GM10248 (cell line): ENCODE measurements at regions not wholly inside any gene's neighbourhood (a gene's known extent, or its start where the extent isn't known, plus 50 kb on each side); places are given as distances from the start of the nearest gene placed in this dataset.

Source experiments
- CTCF ChIA-PET: fragments of 300-600 bp; sonication (Branson Sonifier 250); formaldehyde crosslinking; extraction: SDS; loops from one replicate; lab custom pipeline; 2021; ENCODE audit warnings: antibody characterized with exemption; lab: Yijun Ruan, JAX
- POLR2A ChIA-PET: fragments of 350-650 bp; sonication (Branson Sonifier 250); formaldehyde crosslinking; extraction: SDS; loops from one replicate; lab custom pipeline; 2020; ENCODE audit warnings: antibody characterized with exemption; lab: Yijun Ruan, JAX
- DNase-seq: peaks from one replicate; pipeline ENCODE4 v3.0.0; 2012; ENCODE audit errors: extremely low spot score
- TF ChIP-seq, protein P1 (sequence below): IDR thresholded peaks from 2 replicates; pipeline ENCODE4 v1.5.1; 2012; ENCODE audit warnings: mild to moderate bottlenecking, low read depth; ENCODE audit errors: extremely low read depth, missing control alignments, control extremely low read depth

DNA sequence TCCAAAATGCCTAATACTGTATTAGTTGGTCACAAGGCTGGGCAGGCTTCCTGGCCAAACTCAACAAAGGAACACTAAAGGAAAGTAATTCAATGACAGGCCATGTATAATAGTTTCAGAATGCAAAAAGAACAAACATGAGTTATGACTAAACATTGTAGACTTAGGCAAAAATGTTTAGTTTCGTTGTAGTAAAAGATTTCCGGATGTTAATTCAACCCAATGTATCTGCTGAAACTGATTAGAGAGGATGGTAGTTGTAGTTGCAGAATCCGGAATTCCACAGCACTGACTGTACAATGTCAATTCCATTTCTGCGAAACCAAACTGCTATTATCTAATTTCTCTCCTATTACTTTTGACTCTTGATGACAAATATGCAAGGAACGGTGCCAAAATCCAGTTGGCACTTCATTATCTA lies 117.9 kb upstream of the FST start:
- TF ChIP-seq, protein P1, sequence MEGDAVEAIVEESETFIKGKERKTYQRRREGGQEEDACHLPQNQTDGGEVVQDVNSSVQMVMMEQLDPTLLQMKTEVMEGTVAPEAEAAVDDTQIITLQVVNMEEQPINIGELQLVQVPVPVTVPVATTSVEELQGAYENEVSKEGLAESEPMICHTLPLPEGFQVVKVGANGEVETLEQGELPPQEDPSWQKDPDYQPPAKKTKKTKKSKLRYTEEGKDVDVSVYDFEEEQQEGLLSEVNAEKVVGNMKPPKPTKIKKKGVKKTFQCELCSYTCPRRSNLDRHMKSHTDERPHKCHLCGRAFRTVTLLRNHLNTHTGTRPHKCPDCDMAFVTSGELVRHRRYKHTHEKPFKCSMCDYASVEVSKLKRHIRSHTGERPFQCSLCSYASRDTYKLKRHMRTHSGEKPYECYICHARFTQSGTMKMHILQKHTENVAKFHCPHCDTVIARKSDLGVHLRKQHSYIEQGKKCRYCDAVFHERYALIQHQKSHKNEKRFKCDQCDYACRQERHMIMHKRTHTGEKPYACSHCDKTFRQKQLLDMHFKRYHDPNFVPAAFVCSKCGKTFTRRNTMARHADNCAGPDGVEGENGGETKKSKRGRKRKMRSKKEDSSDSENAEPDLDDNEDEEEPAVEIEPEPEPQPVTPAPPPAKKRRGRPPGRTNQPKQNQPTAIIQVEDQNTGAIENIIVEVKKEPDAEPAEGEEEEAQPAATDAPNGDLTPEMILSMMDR = no peak
- ChIA-PET POLR2A (no interaction called here), CTCF (no interaction called here)

GRCh38 chr5:53364061-53364460 lies 116.4 kb upstream of the FST start:
- DNase-seq = no peak
- TF ChIP-seq, protein P1 = no peak
- POLR2A ChIA-PET = interaction anchor here (0.5 kb wide), 1 partner anchor 624 kb away, joined by 3 read pairs; no protein-coding TSS in a partner anchor
- CTCF ChIA-PET = interaction anchor here (1.0 kb wide), 1 partner anchor 9 kb away, joined by 3 read pairs; no protein-coding TSS in a partner anchor

More for the DNA sequence above, 117.9 kb upstream of the FST start:
- no peak for DNase-seq

DNA sequence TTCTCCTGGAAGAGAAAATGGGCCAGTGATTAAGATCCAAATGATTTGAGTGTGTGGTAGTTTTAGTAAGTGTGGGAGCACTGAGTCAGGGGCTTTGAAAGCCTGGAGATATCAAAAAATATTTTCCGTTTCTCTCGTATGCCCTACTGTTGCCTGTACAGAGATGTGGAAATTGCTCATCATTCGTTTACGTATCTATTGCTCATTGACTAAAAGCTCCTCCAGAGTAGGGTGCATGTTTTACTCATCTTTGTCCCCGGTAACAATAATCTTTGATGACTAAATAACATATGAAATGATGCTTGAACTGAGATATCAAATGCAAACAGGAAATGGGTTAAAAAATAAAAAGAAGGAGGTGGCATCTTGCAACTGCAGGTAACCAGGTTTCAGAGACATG lies 114.2 kb upstream of the FST start:
- CTCF ChIA-PET = interaction anchor here (0.9 kb wide), 1 partner anchor 10 kb away, joined by 4 read pairs; no protein-coding TSS in a partner anchor
- DNase-seq = no peak
- TF ChIP-seq, protein P1 = no peak
- POLR2A ChIA-PET = no interaction called here

DNA sequence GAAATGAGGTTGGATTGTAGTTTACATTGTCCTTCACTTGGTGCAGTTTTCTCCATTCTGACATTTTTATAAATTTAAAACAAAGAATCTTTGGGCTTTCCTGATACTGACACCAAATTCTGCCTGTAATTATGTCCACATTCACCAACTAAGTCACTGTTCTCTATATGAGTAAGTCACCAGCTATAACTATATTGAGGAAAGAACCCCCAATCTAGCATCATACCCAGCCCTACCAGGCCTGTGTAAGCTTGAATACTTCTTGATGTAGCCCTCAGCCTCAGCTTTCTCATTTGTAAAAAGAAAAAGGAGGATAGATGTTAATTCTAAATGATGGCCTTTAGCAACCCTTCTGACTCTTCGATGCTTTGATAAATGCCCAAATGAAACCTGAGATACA lies 112.7 kb upstream of the FST start:
- CTCF ChIA-PET = no interaction called here
- POLR2A ChIA-PET = no interaction called here
- TF ChIP-seq, protein P1 = no peak
- DNase-seq = no peak

- TF ChIP-seq, protein P1 = no peak
- ChIA-PET POLR2A (no interaction called here), CTCF (no interaction called here)
- DNase-seq = no peak
Measured at GRCh38 chr5:53368516-53368915, 111.9 kb upstream of the FST start.

GRCh38 chr5:53368966-53369605 lies 111.3 kb upstream of the FST start:
- CTCF ChIA-PET = no interaction called here
- TF ChIP-seq, protein P1 = no peak
- no peak for DNase-seq
- POLR2A ChIA-PET = no interaction called here
